Left lung (tissue), 4 donors: ENCODE measurements at regions not wholly inside any gene's neighbourhood (a gene's known extent, or its start where the extent isn't known, plus 50 kb on each side); places are given as distances from the start of the nearest gene placed in this dataset.

Experiments
- ATAC-seq: fragments of 200-7000 bp; cut with Tn5 transposase; one replicate; pipeline ENCODE4 v1.9.1; 2020; ENCODE audit warnings: moderate library complexity
- DNase-seq, 4 donors: peaks; one replicate each; pipeline ENCODE4 v3.0.0-alpha.2; 2013 to 2020
- H3K27ac ChIP-seq, 2 donors: fragments of 200-600 bp; sonication (generic) in 1 of 2; one replicate each; pipeline versions ENCODE4 v1.5.0 to v1.8.0; 2020 to 2021
- H3K27me3 ChIP-seq, 2 donors: fragments of 200-600 bp; sonication (generic) in 1 of 2; one replicate each; pipeline versions ENCODE4 v1.5.0 to v1.8.0; 2020 to 2021
- H3K36me3 ChIP-seq, 2 donors: fragments of 200-600 bp; sonication (generic) in 1 of 2; one replicate each; pipeline versions ENCODE4 v1.5.0 to v1.8.0; 2020 to 2021
- H3K4me1 ChIP-seq, 2 donors: fragments of 200-600 bp; one replicate each; pipeline ENCODE4 v1.8.0; 2021
- H3K4me3 ChIP-seq, 2 donors: fragments of 200-600 bp; sonication (generic) in 1 of 2; one replicate each; pipeline versions ENCODE4 v1.5.0 to v1.8.0; 2020 to 2021; ENCODE audit warnings: mild to moderate bottlenecking in 1 of 2
- H3K9me3 ChIP-seq, 2 donors: fragments of 200-600 bp; sonication (generic) in 1 of 2; one replicate each; pipeline versions ENCODE4 v1.5.0 to v1.8.0; 2020 to 2021
- CTCF ChIP-seq, 2 donors: fragments of 200-600 bp; sonication (generic) in 1 of 2; IDR thresholded peaks; one replicate each; pipeline versions ENCODE4 v1.5.0 to v1.8.0; 2021; ENCODE audit warnings: antibody characterized with exemption in 2 of 2
- intact Hi-C, 2 donors: fragments of 100-400 bp; cut with DNase I; formaldehyde crosslinking; loops; one replicate each; pipeline versions ENCODE4 v1.11.2 to v1.14.2; 2022
- donor health status: DM: no; HTN: yes; CAD: no.
- donor health status: DM: no; HTN: no; CAD: no.

- no peaks in the 10 kb centered on the region for H3K27me3 ChIP-seq
- no peaks in the 10 kb centered on the region for H3K4me1 ChIP-seq
- intact Hi-C loops, result no loop called here
- TF ChIP-seq CTCF (IDR thresholded peaks at IDR 0.05), result no peak
- H3K27ac ChIP-seq, result no peak overlapping the region
- DNase-seq, result no peak
- no peak overlapping the region for H3K4me3 ChIP-seq
- ATAC-seq, result no peak
- H3K9me3 ChIP-seq, result no peaks in the 10 kb centered on the region
- H3K36me3 ChIP-seq, result no peaks in the 10 kb centered on the region
These were observed 361.4 kb downstream of the LNPK start for GRCh38 chr2:175640655-175641054.

- no peak overlapping the region for H3K27ac ChIP-seq
- H3K4me1 ChIP-seq, result no peaks in the 10 kb centered on the region
- intact Hi-C loops, result no loop called here
- DNase-seq (no peak), ATAC-seq (no peak)
- H3K27me3 ChIP-seq, result peaks cover 0 to 10% of the 10 kb centered on the region in 2 donors
- H3K9me3 ChIP-seq, result no peaks in the 10 kb centered on the region
- TF ChIP-seq CTCF (IDR thresholded peaks at IDR 0.05), result no peak
- no peaks in the 10 kb centered on the region for H3K36me3 ChIP-seq
- H3K4me3 ChIP-seq, result no peak overlapping the region
These were observed 368.8 kb downstream of the LNPK start for GRCh38 chr2:175633227-175633626.

- no peak for DNase-seq
- Histone ChIP-seq H3K27me3 (peaks cover 0 to 10% of the 10 kb centered on the region in 2 donors), H3K9me3 (no peaks in the 10 kb centered on the region), H3K4me1 (no peaks in the 10 kb centered on the region), H3K36me3 (no peaks in the 10 kb centered on the region), H3K27ac (no peak overlapping the region), H3K4me3 (no peak overlapping the region)
- intact Hi-C loops, result no loop called here
- ATAC-seq, result no peak
- no peak for TF ChIP-seq CTCF (IDR thresholded peaks at IDR 0.05)
These were observed 370.8 kb downstream of the LNPK start for GRCh38 chr2:175631245-175631623.

GRCh38 chr2:175630280-175631244, 371.5 kb downstream of the LNPK start:
- Histone ChIP-seq H3K9me3 (no peaks in the 10 kb centered on the region), H3K4me3 (no peak overlapping the region), H3K36me3 (no peaks in the 10 kb centered on the region), H3K27ac (no peak overlapping the region), H3K27me3 (peaks cover 0 to 10% of the 10 kb centered on the region in 2 donors), H3K4me1 (no peaks in the 10 kb centered on the region)
- intact Hi-C loops, result no loop called here
- no peak for DNase-seq
- peak; percentile 32 for ATAC-seq
- no peak for TF ChIP-seq CTCF (IDR thresholded peaks at IDR 0.05)

GRCh38 chr2:175628243-175628642, 373.8 kb downstream of the LNPK start:
- ATAC-seq (no peak), DNase-seq (no peak)

More at GRCh38 chr2:175628243-175628642, 373.8 kb downstream of the LNPK start:
- H3K27ac ChIP-seq, result no peak overlapping the region
- no peaks in the 10 kb centered on the region for H3K36me3 ChIP-seq
- intact Hi-C loops, result no loop called here
- H3K27me3 ChIP-seq, result peaks cover 0 to 2% of the 10 kb centered on the region in 2 donors
- no peak overlapping the region for H3K4me3 ChIP-seq
- no peaks in the 10 kb centered on the region for H3K9me3 ChIP-seq
- TF ChIP-seq CTCF (IDR thresholded peaks at IDR 0.05), result no peak
- H3K4me1 ChIP-seq, result no peaks in the 10 kb centered on the region
